Osteocyte (in vitro differentiated cells): ENCODE measurements at regions not wholly inside any gene's neighbourhood (a gene's known extent, or its start where the extent isn't known, plus 50 kb on each side); places are given as distances from the start of the nearest gene placed in this dataset.

Source experiments
- DNase-seq: peaks from one replicate; pipeline ENCODE4 v3.0.0; 2021; ENCODE audit warnings: mixed read lengths; ENCODE audit not compliant: unreplicated experiment; ENCODE audit errors: extremely low spot score
- H3K27ac Mint-ChIP-seq: one replicate; pipeline ENCODE4 v1.8.0; 2021; ENCODE audit warnings: mild to moderate bottlenecking, mixed read lengths; ENCODE audit not compliant: unreplicated experiment
- H3K27me3 Mint-ChIP-seq: one replicate; pipeline ENCODE4 v1.8.0; 2021; ENCODE audit warnings: mixed read lengths; ENCODE audit not compliant: unreplicated experiment
- H3K36me3 Mint-ChIP-seq: one replicate; pipeline ENCODE4 v1.8.0; 2021; ENCODE audit warnings: mixed read lengths; ENCODE audit not compliant: unreplicated experiment
- H3K4me1 Mint-ChIP-seq: one replicate; pipeline ENCODE4 v1.8.0; 2021; ENCODE audit warnings: mixed read lengths; ENCODE audit not compliant: unreplicated experiment
- H3K4me3 Mint-ChIP-seq: one replicate; pipeline ENCODE4 v1.8.0; 2021; ENCODE audit warnings: mild to moderate bottlenecking, moderate library complexity, mixed read lengths; ENCODE audit not compliant: unreplicated experiment
- H3K9me3 Mint-ChIP-seq: one replicate; pipeline ENCODE4 v1.8.0; 2021; ENCODE audit warnings: mixed read lengths; ENCODE audit not compliant: unreplicated experiment
- CTCF ChIP-seq: fragments of 200-600 bp; sonication (generic); IDR thresholded peaks from 2 replicates; pipeline ENCODE4 v1.5.0; 2021; ENCODE audit warnings: antibody characterized with exemption, mild to moderate bottlenecking, moderate library complexity

- peaks cover 60% of the 10 kb centered on the region for H3K27me3 Mint-ChIP-seq
- H3K36me3 Mint-ChIP-seq, result no peaks in the 10 kb centered on the region
- no peak overlapping the region for H3K27ac Mint-ChIP-seq
- no peak for DNase-seq
- H3K4me3 Mint-ChIP-seq, result no peak overlapping the region
- peaks cover 4% of the 10 kb centered on the region for H3K9me3 Mint-ChIP-seq
- TF ChIP-seq CTCF, result no peak
- no peaks in the 10 kb centered on the region for H3K4me1 Mint-ChIP-seq
Observed at GRCh38 chr4:26009502-26009901, 95.5 kb downstream of the SMIM20 start.

- TF ChIP-seq CTCF, result no peak
- peaks cover 6% of the 10 kb centered on the region for H3K4me1 Mint-ChIP-seq
- no peak overlapping the region for H3K27ac Mint-ChIP-seq
- no peak overlapping the region for H3K4me3 Mint-ChIP-seq
- no peaks in the 10 kb centered on the region for H3K36me3 Mint-ChIP-seq
- H3K27me3 Mint-ChIP-seq, result peaks cover 60% of the 10 kb centered on the region
- peaks cover 4% of the 10 kb centered on the region for H3K9me3 Mint-ChIP-seq
- no peak for DNase-seq
Observed at GRCh38 chr4:26010304-26010703, 96.3 kb downstream of the SMIM20 start.

- H3K36me3 Mint-ChIP-seq, result no peaks in the 10 kb centered on the region
- no peak overlapping the region for H3K27ac Mint-ChIP-seq
- no peak for TF ChIP-seq CTCF
- no peak overlapping the region for H3K4me3 Mint-ChIP-seq
- no peak for DNase-seq
- H3K9me3 Mint-ChIP-seq, result peaks cover 3% of the 10 kb centered on the region
- peaks cover 44% of the 10 kb centered on the region for H3K27me3 Mint-ChIP-seq
- peaks cover 10% of the 10 kb centered on the region for H3K4me1 Mint-ChIP-seq
Observed at GRCh38 chr4:26013629-26014028, 99.6 kb downstream of the SMIM20 start.

GRCh38 chr4:26015133-26015651, 101.2 kb downstream of the SMIM20 start:
- DNase-seq, result no peak
- Mint-ChIP-seq H3K27ac (peak overlapping the region; percentile 57), H3K4me1 (peaks cover 12% of the 10 kb centered on the region), H3K4me3 (no peak overlapping the region), H3K27me3 (peaks cover 39% of the 10 kb centered on the region), H3K36me3 (peaks cover 3% of the 10 kb centered on the region), H3K9me3 (no peaks in the 10 kb centered on the region)
- no peak for TF ChIP-seq CTCF

- Mint-ChIP-seq H3K9me3 (no peaks in the 10 kb centered on the region), H3K4me3 (no peak overlapping the region), H3K27me3 (peaks cover 33% of the 10 kb centered on the region), H3K36me3 (peaks cover 3% of the 10 kb centered on the region), H3K27ac (no peak overlapping the region), H3K4me1 (peaks cover 15% of the 10 kb centered on the region)
- TF ChIP-seq CTCF, result no peak
- DNase-seq, result no peak
Observed at GRCh38 chr4:26015906-26016305, 101.9 kb downstream of the SMIM20 start.
